GM23248 (cell line): ENCODE measurements at regions not wholly inside any gene's neighbourhood (a gene's known extent, or its start where the extent isn't known, plus 50 kb on each side); places are given as distances from the start of the nearest gene placed in this dataset.

Experiments
- EZH2 ChIP-seq: fragments of 200-600 bp; sonication (generic); IDR thresholded peaks from 2 replicates; pipeline ENCODE4 v1.6.1; 2018; ENCODE audit warnings: antibody characterized with exemption, mild to moderate bottlenecking; ENCODE audit not compliant: insufficient read depth, poor library complexity, severe bottlenecking
- EZH2phosphoT487 ChIP-seq: fragments of 200-600 bp; sonication (generic); IDR thresholded peaks from 2 replicates; pipeline ENCODE4 v1.6.1; 2018; ENCODE audit warnings: antibody characterized with exemption, moderate library complexity, mild to moderate bottlenecking, low read depth; ENCODE audit not compliant: insufficient read depth

DNA sequence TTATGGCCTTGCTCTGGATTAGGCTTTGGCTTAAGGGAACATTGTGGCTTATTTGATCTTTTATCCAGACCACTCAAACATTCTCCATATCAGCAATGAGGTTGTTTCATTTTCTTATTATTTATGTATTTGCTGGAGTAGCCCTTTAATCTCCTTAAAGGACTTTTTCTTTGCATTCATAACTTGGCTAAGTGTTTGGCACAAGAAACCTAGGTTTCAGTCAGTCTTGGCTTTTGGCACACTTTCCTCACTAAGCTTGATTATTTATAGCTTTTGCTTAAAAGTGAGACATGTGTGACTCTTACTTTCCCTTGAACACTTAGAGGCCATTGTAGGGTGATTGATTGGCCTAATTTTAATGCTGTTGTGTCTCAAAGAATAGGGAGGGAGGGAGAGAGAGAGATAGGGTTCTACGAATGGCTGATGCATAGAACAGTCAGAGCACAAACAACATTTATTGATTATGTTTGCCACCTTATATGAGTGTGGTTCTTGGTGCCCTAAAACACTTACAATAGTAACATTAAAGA, 2265.3 kb upstream of the C9orf72 start:
- no peak for TF ChIP-seq EZH2
- TF ChIP-seq EZH2phosphoT487 = no peak
